Bronchial epithelial cell (primary cell): ENCODE measurements at regions not wholly inside any gene's neighbourhood (a gene's known extent, or its start where the extent isn't known, plus 50 kb on each side); places are given as distances from the start of the nearest gene placed in this dataset.
"Not testable (repeated sequence)": the region's sequence is repeated elsewhere in the genome, so short reads cannot be mapped to it uniquely, and the experiment has no call there.

Experiments
- DNase-seq: peaks from one replicate; pipeline ENCODE4 v3.0.0-alpha.2; 2010; ENCODE audit warnings: low read depth
- FAIRE-seq: peaks from 2 replicates; lab custom pipeline; 2011; peaks lifted over from hg19 to GRCh38; lab: Jason Lieb, UNC
- H3K27me3 ChIP-seq: 2 replicates; pipeline ENCODE4 v1.5.1; 2011; ENCODE audit warnings: low read length; ENCODE audit not compliant: control insufficient read depth, insufficient read depth
- H3K36me3 ChIP-seq: 2 replicates; pipeline ENCODE4 v1.5.1; 2011; ENCODE audit warnings: low read length; ENCODE audit not compliant: control insufficient read depth, insufficient read depth
- H3K4me3 ChIP-seq: 2 replicates; pipeline ENCODE4 v1.5.1; 2011; ENCODE audit warnings: mild to moderate bottlenecking, low read depth, low read length, control low read depth
- CTCF ChIP-seq: IDR thresholded peaks from 2 replicates; pipeline ENCODE4 v1.5.1; 2011; ENCODE audit warnings: mild to moderate bottlenecking, moderate library complexity, low read length, control low read depth, inconsistent platforms; ENCODE audit not compliant: insufficient read depth, severe bottlenecking

- no peak for TF ChIP-seq CTCF
- Histone ChIP-seq H3K4me3 (no peak overlapping the region), H3K36me3 (no peaks in the 10 kb centered on the region), H3K27me3 (no peaks in the 10 kb centered on the region)
- FAIRE-seq (no peak), DNase-seq (no peak)
These were observed 996.1 kb upstream of the TYRP1 start for GRCh38 chr9:11697126-11697525.

GRCh38 chr9:11701706-11702105, 991.5 kb upstream of the TYRP1 start:
- DNase-seq (no peak), FAIRE-seq (no peak)
- no peak for TF ChIP-seq CTCF
- H3K4me3 ChIP-seq: no peak overlapping the region
- H3K36me3 ChIP-seq: no peaks in the 10 kb centered on the region
- no peaks in the 10 kb centered on the region for H3K27me3 ChIP-seq

DNA sequence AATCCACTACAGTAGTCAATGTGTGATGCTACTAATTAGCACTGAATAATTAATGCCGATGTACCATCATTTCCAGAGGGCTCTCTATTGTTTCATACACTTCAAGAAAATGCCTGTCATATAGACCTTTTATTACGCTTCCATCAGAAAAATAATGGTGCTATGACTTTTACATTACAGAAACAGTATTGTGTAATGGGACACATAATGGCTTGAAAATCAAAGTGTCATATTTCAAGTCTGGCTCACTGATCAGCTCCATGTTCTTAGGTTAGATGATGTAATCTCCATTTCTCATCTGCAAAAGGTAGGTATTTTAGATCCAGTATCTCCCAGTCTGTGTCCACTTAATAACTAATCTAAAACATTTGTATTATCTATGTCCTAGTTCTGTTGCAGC, 990.6 kb upstream of the TYRP1 start:
- TF ChIP-seq CTCF: no peak

GRCh38 chr9:11704198-11704597, 989.0 kb upstream of the TYRP1 start:
- H3K36me3 ChIP-seq, DNase-seq, H3K27me3 ChIP-seq, FAIRE-seq, H3K4me3 ChIP-seq: not testable (repeated sequence)

More for the DNA sequence above, 990.6 kb upstream of the TYRP1 start:
- DNase-seq (peak; percentile 15), FAIRE-seq (no peak)
- H3K36me3 ChIP-seq: no peaks in the 10 kb centered on the region
- H3K4me3 ChIP-seq: no peak overlapping the region
- H3K27me3 ChIP-seq: no peaks in the 10 kb centered on the region

GRCh38 chr9:11708899-11709298, 984.3 kb upstream of the TYRP1 start:
- FAIRE-seq (no peak), DNase-seq (no peak)
- no peak for TF ChIP-seq CTCF
- Histone ChIP-seq H3K27me3 (no peaks in the 10 kb centered on the region), H3K36me3 (no peaks in the 10 kb centered on the region), H3K4me3 (no peak overlapping the region)

- H3K36me3 ChIP-seq: no peaks in the 10 kb centered on the region
- DNase-seq (no peak), FAIRE-seq (no peak)
- no peak overlapping the region for H3K4me3 ChIP-seq
- no peaks in the 10 kb centered on the region for H3K27me3 ChIP-seq
- TF ChIP-seq CTCF: no peak
These were observed 983.6 kb upstream of the TYRP1 start for GRCh38 chr9:11709567-11709966.
